AG10803 (cell line): ENCODE measurements at regions not wholly inside any gene's neighbourhood (a gene's known extent, or its start where the extent isn't known, plus 50 kb on each side); places are given as distances from the start of the nearest gene placed in this dataset.
"Not testable (repeated sequence)": the region's sequence is repeated elsewhere in the genome, so short reads cannot be mapped to it uniquely, and the experiment has no call there.

Source experiments
- DNase-seq: peaks from one replicate; pipeline ENCODE4 v3.0.0; 2010; ENCODE audit warnings: low read depth
- H3K4me3 ChIP-seq: 2 replicates; pipeline ENCODE4 v1.5.1; 2011; ENCODE audit warnings: mild to moderate bottlenecking, low read length, control low read depth
- TF ChIP-seq, protein P1 (sequence below): conservative IDR thresholded peaks from 2 replicates; pipeline ENCODE4 v1.5.1; 2011; ENCODE audit warnings: mild to moderate bottlenecking, low read length, control low read depth, inconsistent platforms

DNA sequence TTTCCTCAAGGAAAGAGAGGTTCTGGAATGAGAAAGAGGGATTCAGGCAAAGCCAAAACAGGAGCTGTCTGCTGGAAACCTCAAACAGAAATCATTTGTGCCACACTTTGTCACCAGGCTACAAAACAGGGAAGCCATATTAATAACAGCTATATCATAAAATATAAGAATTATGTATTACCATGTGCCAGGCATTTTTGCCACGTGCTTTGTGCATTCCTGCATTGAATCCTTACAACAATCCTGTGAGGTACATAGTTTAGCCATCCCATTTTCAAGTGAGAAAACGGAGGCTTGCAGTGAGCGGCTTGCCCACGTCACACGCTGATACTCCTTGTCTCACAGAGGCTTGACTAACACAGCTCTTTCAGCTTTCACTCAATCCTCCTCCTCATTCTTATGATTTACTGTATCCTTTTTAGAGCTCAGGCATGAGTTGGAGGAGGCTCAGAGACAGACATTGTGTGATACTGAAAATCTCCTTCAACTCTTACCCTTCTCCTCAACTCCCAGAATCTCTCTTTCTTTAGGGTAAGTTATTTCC, 148.4 kb upstream of the MEX3C start:
- no peak for DNase-seq
- H3K4me3 ChIP-seq: no peak overlapping the region
- TF ChIP-seq, protein P1, sequence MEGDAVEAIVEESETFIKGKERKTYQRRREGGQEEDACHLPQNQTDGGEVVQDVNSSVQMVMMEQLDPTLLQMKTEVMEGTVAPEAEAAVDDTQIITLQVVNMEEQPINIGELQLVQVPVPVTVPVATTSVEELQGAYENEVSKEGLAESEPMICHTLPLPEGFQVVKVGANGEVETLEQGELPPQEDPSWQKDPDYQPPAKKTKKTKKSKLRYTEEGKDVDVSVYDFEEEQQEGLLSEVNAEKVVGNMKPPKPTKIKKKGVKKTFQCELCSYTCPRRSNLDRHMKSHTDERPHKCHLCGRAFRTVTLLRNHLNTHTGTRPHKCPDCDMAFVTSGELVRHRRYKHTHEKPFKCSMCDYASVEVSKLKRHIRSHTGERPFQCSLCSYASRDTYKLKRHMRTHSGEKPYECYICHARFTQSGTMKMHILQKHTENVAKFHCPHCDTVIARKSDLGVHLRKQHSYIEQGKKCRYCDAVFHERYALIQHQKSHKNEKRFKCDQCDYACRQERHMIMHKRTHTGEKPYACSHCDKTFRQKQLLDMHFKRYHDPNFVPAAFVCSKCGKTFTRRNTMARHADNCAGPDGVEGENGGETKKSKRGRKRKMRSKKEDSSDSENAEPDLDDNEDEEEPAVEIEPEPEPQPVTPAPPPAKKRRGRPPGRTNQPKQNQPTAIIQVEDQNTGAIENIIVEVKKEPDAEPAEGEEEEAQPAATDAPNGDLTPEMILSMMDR: no peak

DNA sequence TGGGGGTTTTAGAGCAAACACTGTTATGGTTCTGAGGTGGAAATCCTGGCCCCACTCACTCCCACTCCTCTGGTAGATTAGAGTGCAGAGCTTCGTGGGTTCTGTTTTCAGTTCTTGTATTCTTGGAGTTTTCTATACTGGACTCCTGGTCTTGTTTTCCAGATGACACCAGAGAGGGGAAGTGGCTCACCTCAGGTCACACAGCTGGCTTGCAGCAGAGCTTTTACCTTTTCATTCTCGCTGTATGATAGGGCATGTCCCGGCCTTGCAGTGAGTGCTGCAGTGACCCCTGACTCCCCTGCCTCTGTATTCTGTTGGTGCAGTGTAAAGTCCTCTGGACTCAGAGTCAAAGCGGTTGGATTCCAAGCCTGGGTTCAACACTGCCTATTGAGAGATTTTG, 148.9 kb upstream of the MEX3C start:
- TF ChIP-seq, protein P1: no peak
- H3K4me3 ChIP-seq: no peak overlapping the region
- no peak for DNase-seq

DNA sequence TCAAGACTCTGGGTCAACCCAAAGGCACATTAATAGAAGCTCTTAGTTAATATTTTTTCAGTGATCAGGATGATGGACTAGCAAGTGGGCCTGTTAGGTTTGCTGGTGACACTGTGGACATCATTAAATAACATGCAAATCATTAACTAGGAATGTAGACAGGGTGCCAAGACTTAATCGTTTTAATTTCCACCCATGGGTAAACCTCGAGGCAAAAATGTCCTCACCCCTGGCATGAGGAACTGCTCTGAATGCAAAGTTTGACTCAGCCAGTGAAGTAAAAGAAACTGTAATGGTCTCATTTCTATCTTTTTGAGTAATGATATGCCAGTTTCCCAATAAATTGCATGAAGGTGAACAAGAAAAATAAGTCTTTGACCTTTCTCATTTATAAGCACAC, 152.6 kb upstream of the MEX3C start:
- no peak overlapping the region for H3K4me3 ChIP-seq
- TF ChIP-seq, protein P1: no peak
- no peak for DNase-seq

DNA sequence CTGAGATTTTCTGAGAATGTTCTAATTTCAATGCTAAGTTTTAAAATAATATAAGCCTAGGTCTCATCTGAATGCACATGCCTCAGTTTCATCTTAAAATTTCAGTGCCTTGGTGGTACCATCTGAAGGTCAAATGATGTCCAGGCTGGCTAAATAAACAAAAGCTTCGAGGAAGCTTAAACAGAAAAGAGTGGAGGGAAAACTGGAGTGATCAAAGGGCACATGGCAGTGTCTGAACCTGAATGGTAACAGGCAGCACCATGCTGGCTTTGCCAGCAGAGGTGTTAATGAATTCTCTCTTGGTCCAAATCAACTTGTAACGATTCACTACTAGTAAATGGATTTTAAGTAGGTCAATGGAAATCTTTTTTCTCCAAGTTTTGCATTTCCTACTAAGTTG, 158.4 kb upstream of the MEX3C start:
- DNase-seq: no peak
- TF ChIP-seq, protein P1: no peak

DNA sequence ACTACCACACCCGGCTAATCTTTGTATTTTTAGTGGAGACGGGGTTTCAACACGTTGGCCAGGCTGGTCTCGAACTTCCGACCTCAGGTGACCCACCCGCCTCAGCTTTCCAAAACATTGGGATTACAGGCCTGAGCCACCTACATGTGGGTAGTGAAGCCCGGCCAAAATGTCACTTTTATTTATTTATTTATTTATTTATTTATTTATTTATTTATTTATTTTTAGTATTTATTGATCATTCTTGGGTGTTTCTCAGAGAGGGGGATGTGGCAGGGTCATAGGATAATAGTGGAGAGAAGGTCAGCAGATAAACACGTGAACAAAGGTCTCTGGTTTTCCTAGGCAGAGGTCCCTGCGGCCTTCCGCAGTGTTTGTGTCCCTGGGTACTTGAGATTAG, 162.8 kb upstream of the MEX3C start:
- not testable (repeated sequence) for H3K4me3 ChIP-seq, DNase-seq

More for the DNA sequence above, 158.4 kb upstream of the MEX3C start:
- H3K4me3 ChIP-seq: no peak overlapping the region

DNA sequence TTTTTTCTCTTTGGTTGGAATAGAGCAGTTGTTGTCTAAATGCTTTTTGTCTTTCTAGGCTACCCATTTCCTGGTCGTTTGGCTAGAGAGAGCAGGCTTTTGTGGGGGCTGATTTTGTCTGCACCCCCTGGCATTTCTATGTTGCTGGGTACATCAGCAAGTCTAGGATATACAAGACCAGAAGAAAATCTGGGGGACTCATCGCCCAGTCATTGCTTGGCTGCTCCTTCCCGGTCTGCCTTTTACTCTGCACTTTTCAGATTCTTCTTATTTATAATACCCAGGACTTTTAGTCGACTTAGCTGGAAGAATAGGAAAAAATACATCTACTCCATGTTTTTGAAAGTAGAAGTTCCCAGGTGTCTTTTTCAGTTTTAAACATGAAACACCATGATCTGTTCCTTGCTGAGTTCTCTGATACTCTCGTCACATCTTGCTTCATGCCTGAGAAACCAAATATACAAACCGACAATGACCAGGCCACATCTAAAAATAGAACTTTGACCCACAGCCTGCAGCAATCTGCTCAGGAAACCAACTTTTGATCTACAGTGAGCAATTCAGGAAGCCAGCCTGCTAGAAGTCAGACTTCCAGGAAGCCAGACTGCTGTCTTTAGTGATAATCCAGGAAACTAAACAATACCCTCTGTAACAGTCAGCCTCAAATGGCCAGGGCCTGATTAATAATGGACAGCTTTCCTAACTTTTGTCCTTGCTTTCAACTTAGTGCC, 163.8 kb upstream of the MEX3C start:
- no peak overlapping the region for H3K4me3 ChIP-seq
- TF ChIP-seq, protein P1: no peak
- no peak for DNase-seq

DNA sequence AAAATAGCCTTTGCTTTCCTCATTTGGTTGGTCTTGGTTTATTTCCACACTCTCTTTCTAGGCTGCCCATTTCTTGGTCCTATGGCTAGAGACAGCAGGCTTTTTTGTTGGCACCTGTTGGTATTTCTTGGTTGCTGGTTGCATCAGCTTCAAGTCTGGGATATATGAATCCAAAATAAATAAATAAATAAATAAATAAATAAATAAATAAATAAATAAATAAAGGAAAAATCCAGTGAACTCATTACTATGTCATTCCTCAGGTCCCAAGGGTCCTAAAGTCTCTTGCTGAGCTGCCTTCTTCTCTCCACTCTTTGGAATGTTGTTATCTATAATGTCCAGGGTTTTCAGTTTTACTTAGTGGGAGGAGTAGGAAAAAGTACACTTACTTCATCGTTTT, 165.9 kb upstream of the MEX3C start:
- no peak overlapping the region for H3K4me3 ChIP-seq
- no peak for DNase-seq
- TF ChIP-seq, protein P1: no peak
